ENCODE measurements at regions not wholly inside any gene's neighbourhood (a gene's known extent, or its start where the extent isn't known, plus 50 kb on each side); places are given as distances from the start of the nearest gene placed in this dataset.

- Histone ChIP-seq H3K9ac (ENCODE audit: low read length) (no peak overlapping the region), H2AFZ (ENCODE audit: low read depth, low read length) (no peak overlapping the region), H3K4me2 (ENCODE audit: low read length) (no peak overlapping the region), H3K9me2 (ENCODE audit: insufficient read depth, low read length) (no peaks in the 10 kb centered on the region), H3K27me3 (ENCODE audit: insufficient read depth, low read depth, low read length) (no peaks in the 10 kb centered on the region), H3K27ac (ENCODE audit: low read length) (no peak overlapping the region), H3K79me2 (replicated peaks; ENCODE audit: insufficient read depth, low read length) (no peaks in the 10 kb centered on the region), H3K36me3 (ENCODE audit: insufficient read depth, low read length) (no peaks in the 10 kb centered on the region), H3K9me3 (ENCODE audit: low read length) (no peaks in the 10 kb centered on the region), H3K4me3 (ENCODE audit: low read length) (no peak overlapping the region), H4K20me1 (ENCODE audit: insufficient read depth) (no peaks in the 10 kb centered on the region), H3F3A (ENCODE audit: insufficient read depth, low read length, poor library complexity, severe bottlenecking) (no peaks in the 10 kb centered on the region)
- TF ChIP-seq TAF1 (IDR thresholded peaks at IDR 0.05; ENCODE audit: low read depth) (no peak), POLR2AphosphoS5 (IDR thresholded peaks at IDR 0.05) (no peak), RAD21 (conservative IDR thresholded peaks at IDR 0.05) (no peak), EZH2 (IDR thresholded peaks at IDR 0.05; ENCODE audit: borderline replicate concordance, insufficient read depth, low read length, poor library complexity, severe bottlenecking) (no peak), SMC3 (conservative IDR thresholded peaks at IDR 0.05; ENCODE audit: poor library complexity) (no peak), EP300 (conservative IDR thresholded peaks at IDR 0.05; ENCODE audit: poor library complexity, severe bottlenecking) (no peak), REST (IDR thresholded peaks at IDR 0.05; ENCODE audit: borderline replicate concordance) (no peak), MXI1 (conservative IDR thresholded peaks at IDR 0.05; ENCODE audit: poor library complexity, severe bottlenecking) (no peak)
- TF ChIP-seq, protein P1, sequence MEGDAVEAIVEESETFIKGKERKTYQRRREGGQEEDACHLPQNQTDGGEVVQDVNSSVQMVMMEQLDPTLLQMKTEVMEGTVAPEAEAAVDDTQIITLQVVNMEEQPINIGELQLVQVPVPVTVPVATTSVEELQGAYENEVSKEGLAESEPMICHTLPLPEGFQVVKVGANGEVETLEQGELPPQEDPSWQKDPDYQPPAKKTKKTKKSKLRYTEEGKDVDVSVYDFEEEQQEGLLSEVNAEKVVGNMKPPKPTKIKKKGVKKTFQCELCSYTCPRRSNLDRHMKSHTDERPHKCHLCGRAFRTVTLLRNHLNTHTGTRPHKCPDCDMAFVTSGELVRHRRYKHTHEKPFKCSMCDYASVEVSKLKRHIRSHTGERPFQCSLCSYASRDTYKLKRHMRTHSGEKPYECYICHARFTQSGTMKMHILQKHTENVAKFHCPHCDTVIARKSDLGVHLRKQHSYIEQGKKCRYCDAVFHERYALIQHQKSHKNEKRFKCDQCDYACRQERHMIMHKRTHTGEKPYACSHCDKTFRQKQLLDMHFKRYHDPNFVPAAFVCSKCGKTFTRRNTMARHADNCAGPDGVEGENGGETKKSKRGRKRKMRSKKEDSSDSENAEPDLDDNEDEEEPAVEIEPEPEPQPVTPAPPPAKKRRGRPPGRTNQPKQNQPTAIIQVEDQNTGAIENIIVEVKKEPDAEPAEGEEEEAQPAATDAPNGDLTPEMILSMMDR (IDR thresholded peaks at IDR 0.05; ENCODE audit: poor library complexity, severe bottlenecking), result no peak
Measured at GRCh38 chr4:117412661-117413060, 327.3 kb upstream of the TRAM1L1 start.

DNA sequence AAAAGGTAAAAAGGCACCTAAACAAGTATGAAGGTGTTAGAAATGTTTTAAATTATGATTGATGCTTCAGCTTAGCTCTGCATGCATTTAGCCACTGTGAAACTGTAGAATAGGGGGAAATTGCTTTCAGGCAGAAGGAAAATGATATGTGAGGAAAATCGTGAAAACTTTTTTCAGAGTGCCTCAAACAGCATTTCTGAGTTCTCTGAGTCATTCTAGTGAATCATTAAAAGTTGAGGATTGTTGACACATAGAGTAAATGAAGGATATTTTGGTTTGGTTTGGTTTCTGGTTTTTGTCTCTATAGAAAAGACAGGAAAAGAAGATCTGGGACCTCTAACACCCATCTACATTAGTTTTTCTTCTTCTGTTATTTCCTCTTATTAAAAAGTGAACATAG lies 332.5 kb upstream of the TRAM1L1 start:
- H3K9me2 ChIP-seq (ENCODE audit: insufficient read depth, low read length), result no peaks in the 10 kb centered on the region
- no peak overlapping the region for H3K27ac ChIP-seq (ENCODE audit: low read length)
- no peaks in the 10 kb centered on the region for H3K36me3 ChIP-seq (ENCODE audit: insufficient read depth, low read length)
- H3K9ac ChIP-seq (ENCODE audit: low read length), result no peak overlapping the region
- TF ChIP-seq MXI1 (conservative IDR thresholded peaks at IDR 0.05; ENCODE audit: poor library complexity, severe bottlenecking), result no peak
- no peak for TF ChIP-seq REST (IDR thresholded peaks at IDR 0.05; ENCODE audit: borderline replicate concordance)
- TF ChIP-seq RAD21 (conservative IDR thresholded peaks at IDR 0.05), result no peak
- TF ChIP-seq SMC3 (conservative IDR thresholded peaks at IDR 0.05; ENCODE audit: poor library complexity), result no peak
- TF ChIP-seq, protein P1 (IDR thresholded peaks at IDR 0.05; ENCODE audit: poor library complexity, severe bottlenecking), result no peak
- TF ChIP-seq EP300 (conservative IDR thresholded peaks at IDR 0.05; ENCODE audit: poor library complexity, severe bottlenecking), result no peak
- no peak for TF ChIP-seq TAF1 (IDR thresholded peaks at IDR 0.05; ENCODE audit: low read depth)
- no peak for TF ChIP-seq POLR2AphosphoS5 (IDR thresholded peaks at IDR 0.05)
- TF ChIP-seq EZH2 (IDR thresholded peaks at IDR 0.05; ENCODE audit: borderline replicate concordance, insufficient read depth, low read length, poor library complexity, severe bottlenecking), result no peak
- H3F3A ChIP-seq (ENCODE audit: insufficient read depth, low read length, poor library complexity, severe bottlenecking), result no peaks in the 10 kb centered on the region
- no peaks in the 10 kb centered on the region for H3K27me3 ChIP-seq (ENCODE audit: insufficient read depth, low read depth, low read length)
- no peaks in the 10 kb centered on the region for H4K20me1 ChIP-seq (ENCODE audit: insufficient read depth)
- H3K4me3 ChIP-seq (ENCODE audit: low read length), result no peak overlapping the region
- H2AFZ ChIP-seq (ENCODE audit: low read depth, low read length), result no peak overlapping the region
- H3K4me2 ChIP-seq (ENCODE audit: low read length), result no peak overlapping the region
- no peaks in the 10 kb centered on the region for H3K9me3 ChIP-seq (ENCODE audit: low read length)
- H3K79me2 ChIP-seq (replicated peaks; ENCODE audit: insufficient read depth, low read length), result no peaks in the 10 kb centered on the region
